ENCODE measurements at regions not wholly inside any gene's neighbourhood (a gene's known extent, or its start where the extent isn't known, plus 50 kb on each side); places are given as distances from the start of the nearest gene placed in this dataset.
A peak's percentile ranks its signal among the peaks of the same experiment; 100 is the strongest.
"Not testable (repeated sequence)": the region's sequence is repeated elsewhere in the genome, so short reads cannot be mapped to it uniquely, and the experiment has no call there.

GRCh38 chr1:221965252-221965651, 223.4 kb upstream of the DUSP10 start:
- Mint-ChIP-seq H3K4me1 (ENCODE audit: low read depth) (peaks cover 21% of the 10 kb centered on the region), H3K36me3 (ENCODE audit: insufficient read depth in 2 of 2) (no peaks in the 10 kb centered on the region), H3K27ac (no peak overlapping the region), H3K9me3 (no peaks in the 10 kb centered on the region), H3K27me3 (ENCODE audit: low read depth) (no peaks in the 10 kb centered on the region), H3K4me3 (no peak overlapping the region)
- no peak for ATAC-seq (replicated peaks in 1 of 2)
- DNase-seq: no peak

- Mint-ChIP-seq H3K4me3 (no peak overlapping the region), H3K27me3 (ENCODE audit: low read depth) (no peaks in the 10 kb centered on the region), H3K27ac (no peak overlapping the region), H3K9me3 (no peaks in the 10 kb centered on the region), H3K4me1 (ENCODE audit: low read depth) (peaks cover 21% of the 10 kb centered on the region), H3K36me3 (ENCODE audit: insufficient read depth in 2 of 2) (no peaks in the 10 kb centered on the region)
- no peak for ATAC-seq (replicated peaks in 1 of 2)
- no peak for DNase-seq
These were observed 221.9 kb upstream of the DUSP10 start for GRCh38 chr1:221963742-221964141.

GRCh38 chr1:221962385-221962784, 220.5 kb upstream of the DUSP10 start:
- Mint-ChIP-seq H3K27ac (peak overlapping the region; percentile 71), H3K9me3 (peaks cover 0 to 1% of the 10 kb centered on the region in 2 donors), H3K4me1 (ENCODE audit: low read depth) (peaks cover 21% of the 10 kb centered on the region), H3K4me3 (no peak overlapping the region), H3K36me3 (ENCODE audit: insufficient read depth in 2 of 2) (peaks cover 0 to 2% of the 10 kb centered on the region in 2 donors), H3K27me3 (ENCODE audit: low read depth) (no peaks in the 10 kb centered on the region)
- ATAC-seq (replicated peaks in 1 of 2) (no peak), DNase-seq (no peak)

GRCh38 chr1:221961532-221962292, 219.8 kb upstream of the DUSP10 start:
- peaks cover 21% of the 10 kb centered on the region for H3K4me1 Mint-ChIP-seq (ENCODE audit: low read depth)
- ATAC-seq (replicated peaks in 1 of 2) (peak; percentile 95 to 100), DNase-seq (peak; percentile 45 to 65)
- H3K9me3 Mint-ChIP-seq: peaks cover under 1 to 1% of the 10 kb centered on the region in 2 donors
- H3K36me3 Mint-ChIP-seq (ENCODE audit: insufficient read depth in 2 of 2): peaks cover 2% of the 10 kb centered on the region in 2 donors
- H3K27ac Mint-ChIP-seq: peak overlapping the region; percentile 71
- H3K4me3 Mint-ChIP-seq: peak overlapping the region in 1 of 2 donors; percentile 62
- H3K27me3 Mint-ChIP-seq (ENCODE audit: low read depth): no peaks in the 10 kb centered on the region

- not testable (repeated sequence) for ATAC-seq (replicated peaks in 1 of 2); H3K27ac Mint-ChIP-seq; H3K27me3 Mint-ChIP-seq (ENCODE audit: low read depth); H3K4me3 Mint-ChIP-seq; H3K36me3 Mint-ChIP-seq (ENCODE audit: insufficient read depth in 2 of 2); H3K9me3 Mint-ChIP-seq; DNase-seq
- H3K4me1 Mint-ChIP-seq (ENCODE audit: low read depth): peaks cover 21% of the 10 kb centered on the region
These were observed 216.3 kb upstream of the DUSP10 start for GRCh38 chr1:221958161-221958562.

- not testable (repeated sequence) for H3K4me3 Mint-ChIP-seq
These were observed 215.5 kb upstream of the DUSP10 start for GRCh38 chr1:221957350-221957749.

GRCh38 chr1:221949996-221950395, 208.1 kb upstream of the DUSP10 start:
- H3K4me1 Mint-ChIP-seq (ENCODE audit: low read depth): no peaks in the 10 kb centered on the region
- no peaks in the 10 kb centered on the region for H3K27me3 Mint-ChIP-seq (ENCODE audit: low read depth)
- peaks cover 0 to under 1% of the 10 kb centered on the region in 2 donors for H3K36me3 Mint-ChIP-seq (ENCODE audit: insufficient read depth in 2 of 2)
- H3K9me3 Mint-ChIP-seq: peaks cover 4 to 8% of the 10 kb centered on the region in 2 donors
- no peak overlapping the region for H3K4me3 Mint-ChIP-seq
- no peak overlapping the region for H3K27ac Mint-ChIP-seq
- ATAC-seq (replicated peaks in 1 of 2): no peak
- DNase-seq: no peak

More at GRCh38 chr1:221957350-221957749, 215.5 kb upstream of the DUSP10 start:
- not testable (repeated sequence) for H3K27me3 Mint-ChIP-seq (ENCODE audit: low read depth); H3K27ac Mint-ChIP-seq; H3K9me3 Mint-ChIP-seq; DNase-seq; H3K36me3 Mint-ChIP-seq (ENCODE audit: insufficient read depth in 2 of 2); ATAC-seq (replicated peaks in 1 of 2)
- H3K4me1 Mint-ChIP-seq (ENCODE audit: low read depth): peaks cover 17% of the 10 kb centered on the region

GRCh38 chr1:221948459-221948858, 206.6 kb upstream of the DUSP10 start:
- Mint-ChIP-seq H3K4me3 (no peak overlapping the region), H3K27ac (no peak overlapping the region), H3K9me3 (peaks cover 11 to 14% of the 10 kb centered on the region in 2 donors), H3K4me1 (ENCODE audit: low read depth) (no peaks in the 10 kb centered on the region), H3K36me3 (ENCODE audit: insufficient read depth in 2 of 2) (peaks cover 0 to 7% of the 10 kb centered on the region in 2 donors), H3K27me3 (ENCODE audit: low read depth) (no peaks in the 10 kb centered on the region)
- ATAC-seq (replicated peaks in 1 of 2) (no peak), DNase-seq (no peak)

- H3K27ac Mint-ChIP-seq: no peak overlapping the region
- no peaks in the 10 kb centered on the region for H3K27me3 Mint-ChIP-seq (ENCODE audit: low read depth)
- H3K4me3 Mint-ChIP-seq: no peak overlapping the region
- no peak for DNase-seq
- ATAC-seq (replicated peaks in 1 of 2): no peak
- no peaks in the 10 kb centered on the region for H3K4me1 Mint-ChIP-seq (ENCODE audit: low read depth)
- H3K36me3 Mint-ChIP-seq (ENCODE audit: insufficient read depth in 2 of 2): peaks cover 0 to 7% of the 10 kb centered on the region in 2 donors
- H3K9me3 Mint-ChIP-seq: peaks cover 11 to 14% of the 10 kb centered on the region in 2 donors
These were observed 205.8 kb upstream of the DUSP10 start for GRCh38 chr1:221947731-221948130.

GRCh38 chr1:221946768-221947167, 204.9 kb upstream of the DUSP10 start:
- Mint-ChIP-seq H3K9me3 (peaks cover 11 to 14% of the 10 kb centered on the region in 2 donors), H3K36me3 (ENCODE audit: insufficient read depth in 2 of 2) (peaks cover 0 to 7% of the 10 kb centered on the region in 2 donors), H3K4me3 (no peak overlapping the region), H3K27me3 (ENCODE audit: low read depth) (no peaks in the 10 kb centered on the region), H3K27ac (no peak overlapping the region), H3K4me1 (ENCODE audit: low read depth) (no peaks in the 10 kb centered on the region)
- ATAC-seq (replicated peaks in 1 of 2): no peak
- no peak for DNase-seq

- H3K27me3 Mint-ChIP-seq (ENCODE audit: low read depth): no peaks in the 10 kb centered on the region
- H3K9me3 Mint-ChIP-seq: peaks cover 8 to 11% of the 10 kb centered on the region in 2 donors
- H3K4me1 Mint-ChIP-seq (ENCODE audit: low read depth): no peaks in the 10 kb centered on the region
- no peak overlapping the region for H3K4me3 Mint-ChIP-seq
- ATAC-seq (replicated peaks in 1 of 2) (no peak), DNase-seq (no peak)
- no peak overlapping the region for H3K27ac Mint-ChIP-seq
- peaks cover 0 to 7% of the 10 kb centered on the region in 2 donors for H3K36me3 Mint-ChIP-seq (ENCODE audit: insufficient read depth in 2 of 2)
These were observed 203.8 kb upstream of the DUSP10 start for GRCh38 chr1:221945669-221946068.

- Mint-ChIP-seq H3K9me3 (peaks cover 8 to 11% of the 10 kb centered on the region in 2 donors), H3K27ac (no peak overlapping the region), H3K27me3 (ENCODE audit: low read depth) (no peaks in the 10 kb centered on the region), H3K4me1 (ENCODE audit: low read depth) (no peaks in the 10 kb centered on the region), H3K4me3 (no peak overlapping the region), H3K36me3 (ENCODE audit: insufficient read depth in 2 of 2) (peaks cover 0 to 7% of the 10 kb centered on the region in 2 donors)
- no peak for DNase-seq
- ATAC-seq (replicated peaks in 1 of 2): no peak
These were observed 202.5 kb upstream of the DUSP10 start for GRCh38 chr1:221944247-221944870.

GRCh38 chr1:221940631-221941030, 198.7 kb upstream of the DUSP10 start:
- Mint-ChIP-seq H3K36me3 (ENCODE audit: insufficient read depth in 2 of 2) (peaks cover 0 to 7% of the 10 kb centered on the region in 2 donors), H3K4me1 (ENCODE audit: low read depth) (no peaks in the 10 kb centered on the region), H3K27me3 (ENCODE audit: low read depth) (no peaks in the 10 kb centered on the region), H3K27ac (no peak overlapping the region), H3K4me3 (no peak overlapping the region), H3K9me3 (peaks cover 6 to 7% of the 10 kb centered on the region in 2 donors)
- ATAC-seq (replicated peaks in 1 of 2) (no peak), DNase-seq (no peak)

Measured in activated T-cell treated with anti-CD3 and anti-CD28 coated beads, Interleukin-2, amount 50 U/mL, for 72 hours (primary cell).